SK-N-SH (cell line): ENCODE measurements at regions not wholly inside any gene's neighbourhood (a gene's known extent, or its start where the extent isn't known, plus 50 kb on each side); places are given as distances from the start of the nearest gene placed in this dataset.

Experiments
- CTCF ChIA-PET: fragments of 300-600, 350-600 bp; formaldehyde crosslinking; extraction: SDS; loops from one replicate; lab custom pipeline; 2021; lab: Yijun Ruan, JAX
- POLR2A ChIA-PET: fragments of 350-600 bp; sonication (Branson Sonifier 250); formaldehyde crosslinking; extraction: SDS; loops from one replicate; lab custom pipeline; 2020; ENCODE audit warnings: antibody characterized with exemption, inconsistent platforms; lab: Yijun Ruan, JAX
- DNase-seq: peaks from one replicate; pipeline ENCODE4 v3.0.0; 2012
- H2AFZ ChIP-seq: fragments of 200-600 bp; sonication (generic); 2 replicates; pipeline ENCODE4 v1.8.1; 2016; ENCODE audit warnings: antibody characterized with exemption, mild to moderate bottlenecking, low read depth
- H3F3A ChIP-seq: fragments of 200-600 bp; sonication (generic); replicated peaks from 2 replicates; pipeline ENCODE3; 2016; ENCODE audit warnings: antibody characterized with exemption, mild to moderate bottlenecking; ENCODE audit not compliant: insufficient read depth
- H3K27ac ChIP-seq, 2 experiments: fragments of 200-500 bp in 1 of 2; fragments of 200-600 bp in 1 of 2; sonication (Bioruptor generic) in 1 of 2; sonication (generic), shearing (Covaris generic) in 1 of 2; 2 replicates each; pipeline versions ENCODE4 v1.5.1 to v1.6.1; 2014 to 2016; ENCODE audit warnings: low read depth in 2 of 2, inconsistent platforms in 1 of 2, low read length in 1 of 2, mild to moderate bottlenecking in 1 of 2, mixed read lengths in 1 of 2
- H3K27me3 ChIP-seq: fragments of 200-600 bp; sonication (generic), shearing (Covaris generic); 2 replicates; pipeline ENCODE4 v1.6.1; 2016; ENCODE audit warnings: mixed run types; ENCODE audit not compliant: insufficient read depth
- H3K36me3 ChIP-seq, 2 experiments: fragments of 200-500 bp in 1 of 2; fragments of 200-600 bp in 1 of 2; sonication (Bioruptor generic) in 1 of 2; sonication (generic) in 1 of 2; replicated peaks in 1 of 2; 2 replicates each; pipeline versions ENCODE3 to v1.5.1; 2014 to 2016; ENCODE audit warnings: low read length in 1 of 2, mild to moderate bottlenecking in 1 of 2; ENCODE audit not compliant: insufficient read depth in 2 of 2, control insufficient read depth in 1 of 2
- H3K4me1 ChIP-seq, 2 experiments: fragments of 200-500 bp in 1 of 2; fragments of 200-600 bp in 1 of 2; sonication (Bioruptor generic) in 1 of 2; sonication (generic), shearing (Covaris generic) in 1 of 2; 2 replicates each; pipeline versions ENCODE4 v1.5.1 to v1.6.1; 2014 to 2016; ENCODE audit warnings: low read depth in 1 of 2, low read length in 1 of 2, mixed run types in 1 of 2; ENCODE audit not compliant: insufficient read depth in 2 of 2, control insufficient read depth in 1 of 2
- H3K4me2 ChIP-seq: fragments of 200-600 bp; sonication (generic), shearing (Covaris generic); 2 replicates; pipeline ENCODE4 v1.6.1; 2017; ENCODE audit warnings: mixed run types
- H3K4me3 ChIP-seq, 2 experiments: fragments of 200-500 bp in 1 of 2; fragments of 200-600 bp in 1 of 2; sonication (Bioruptor generic) in 1 of 2; sonication (generic), shearing (Covaris generic) in 1 of 2; 2 replicates each; pipeline versions ENCODE4 v1.5.1 to v1.8.1; 2014 to 2016; ENCODE audit warnings: low read depth in 2 of 2, inconsistent platforms in 1 of 2, low read length in 1 of 2, mild to moderate bottlenecking in 1 of 2, mixed read lengths in 1 of 2, moderate library complexity in 1 of 2
- H3K79me2 ChIP-seq: fragments of 200-600 bp; sonication (generic); 2 replicates; pipeline ENCODE4 v1.8.1; 2017; ENCODE audit warnings: mild to moderate bottlenecking; ENCODE audit not compliant: insufficient read depth
- H3K9ac ChIP-seq: fragments of 200-600 bp; sonication (generic); 2 replicates; pipeline ENCODE4 v1.6.1; 2017; ENCODE audit warnings: mixed run types
- H3K9me2 ChIP-seq: fragments of 200-600 bp; sonication (generic); 2 replicates; pipeline ENCODE4 v1.6.1; 2017; ENCODE audit warnings: mixed run types
- H3K9me3 ChIP-seq: fragments of 200-600 bp; sonication (generic); 2 replicates; pipeline ENCODE4 v1.6.1; 2017; ENCODE audit warnings: mixed run types, mild to moderate bottlenecking, moderate library complexity
- H4K20me1 ChIP-seq: fragments of 200-600 bp; sonication (generic); 2 replicates; pipeline ENCODE4 v1.6.1; 2017; ENCODE audit warnings: mild to moderate bottlenecking, mixed run types; ENCODE audit not compliant: insufficient read depth
- CHD2 ChIP-seq: fragments of 150-350 bp; IDR thresholded peaks from 2 replicates; pipeline ENCODE4 v1.6.1; 2018; ENCODE audit warnings: low read length; ENCODE audit not compliant: partially characterized antibody
- CTCF ChIP-seq: fragments of 200-600 bp; sonication (generic); IDR thresholded peaks from 2 replicates; pipeline ENCODE4 v1.6.1; 2017; ENCODE audit warnings: antibody characterized with exemption, mild to moderate bottlenecking, moderate library complexity
- ELF1 ChIP-seq: IDR thresholded peaks from 2 replicates; pipeline ENCODE4 v1.4.0; 2012
- EZH2phosphoT487 ChIP-seq: fragments of 200-600 bp; sonication (generic); IDR thresholded peaks from 2 replicates; pipeline ENCODE4 v1.6.1; 2017; ENCODE audit warnings: low read depth, mixed run types, mild to moderate bottlenecking, antibody characterized with exemption, moderate library complexity, borderline replicate concordance
- FOSL2 ChIP-seq: IDR thresholded peaks from 2 replicates; pipeline ENCODE4 v1.4.0; 2012; ENCODE audit warnings: low read depth, mild to moderate bottlenecking, moderate library complexity, borderline replicate concordance
- FOXJ3 ChIP-seq: sonication (generic); formaldehyde crosslinking; IDR thresholded peaks from 2 replicates; pipeline ENCODE4 v1.5.1; 2020; ENCODE audit warnings: mild to moderate bottlenecking, missing genetic modification reagents
- FOXM1 ChIP-seq: IDR thresholded peaks from 2 replicates; pipeline ENCODE4 v1.4.0; 2012; ENCODE audit warnings: low read depth, mild to moderate bottlenecking
- GABPA ChIP-seq: IDR thresholded peaks from 2 replicates; pipeline ENCODE4 v1.4.0; 2012; ENCODE audit warnings: low read depth, mild to moderate bottlenecking
- JUND ChIP-seq: IDR thresholded peaks from 2 replicates; pipeline ENCODE4 v1.4.0; 2012
- NRF1 ChIP-seq: IDR thresholded peaks from 2 replicates; pipeline ENCODE4 v1.6.1; 2012; ENCODE audit warnings: low read depth, mild to moderate bottlenecking, low read length
- RAD21 ChIP-seq: IDR thresholded peaks from 2 replicates; pipeline ENCODE4 v1.6.1; 2012; ENCODE audit warnings: mild to moderate bottlenecking, low read length
- RCOR1 ChIP-seq: fragments of 150-350 bp; IDR thresholded peaks from 2 replicates; pipeline ENCODE4 v1.6.1; 2017; ENCODE audit warnings: antibody characterized with exemption, low read length
- RFX5 ChIP-seq: IDR thresholded peaks from 2 replicates; pipeline ENCODE4 v1.6.1; 2012; ENCODE audit warnings: mild to moderate bottlenecking, improper control_type of control experiment, low read length
- RXRA ChIP-seq: IDR thresholded peaks from 2 replicates; pipeline ENCODE4 v1.4.0; 2012; ENCODE audit warnings: low read depth, mild to moderate bottlenecking, borderline replicate concordance
- SIN3A ChIP-seq: IDR thresholded peaks from 2 replicates; pipeline ENCODE4 v1.6.1; 2012; ENCODE audit warnings: low read depth, mild to moderate bottlenecking, low read length, moderate library complexity, borderline replicate concordance
- YY1 ChIP-seq: IDR thresholded peaks from 2 replicates; pipeline ENCODE4 v1.4.0; 2012; ENCODE audit warnings: low read depth, mild to moderate bottlenecking
- WGBS: methylation state at CpG from one replicate; pipeline ENCODE4 v1.1.6; 2017; ENCODE audit warnings: low lambda C conversion rate; 5-methylcytosine and 5-hydroxymethylcytosine counted together
- TF ChIP-seq, protein P1 (sequence below): IDR thresholded peaks from 2 replicates; pipeline ENCODE4 v1.4.0; 2012; ENCODE audit warnings: low read depth, borderline replicate concordance
- TF ChIP-seq, protein P2 (sequence below): fragments of 150-350 bp; IDR thresholded peaks from 2 replicates; pipeline ENCODE4 v1.6.1; 2017; ENCODE audit warnings: antibody characterized with exemption, low read length, low read depth, borderline replicate concordance
- TF ChIP-seq, protein P3 (sequence below): IDR thresholded peaks from 2 replicates; pipeline ENCODE4 v1.6.1; 2012; ENCODE audit warnings: mild to moderate bottlenecking, low read depth, low read length, moderate library complexity

DNA sequence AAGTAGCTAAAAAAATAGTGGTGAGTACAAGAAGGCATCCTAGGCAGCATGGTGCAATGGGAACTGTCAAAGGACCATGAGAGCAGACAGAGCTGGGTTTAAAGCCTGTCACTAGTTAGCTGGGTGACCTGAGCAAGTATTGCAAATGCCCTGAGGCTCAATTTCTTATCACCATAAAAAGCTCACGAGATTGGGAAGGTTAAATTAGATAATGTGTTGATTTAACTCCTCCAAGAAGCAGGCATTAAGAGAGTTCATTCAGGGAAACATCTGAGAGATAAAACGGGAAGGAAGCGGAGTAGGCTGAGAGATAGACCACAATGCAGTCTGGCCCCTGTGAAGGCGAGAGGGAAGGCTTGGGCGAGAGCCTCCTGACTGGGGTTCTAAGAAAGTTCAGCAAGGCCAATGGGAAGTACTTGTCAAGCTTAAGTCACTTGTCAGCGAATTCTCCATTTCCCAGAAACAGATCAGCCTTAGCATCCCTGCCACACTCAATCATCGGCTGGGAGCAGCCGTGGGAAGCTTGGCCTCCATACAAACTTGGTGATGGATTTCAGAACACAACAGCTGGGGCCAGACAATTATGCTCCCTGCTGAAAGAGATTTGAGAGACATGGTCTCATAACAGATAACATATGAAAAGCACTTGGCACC is 105.5 kb downstream of the POU4F1 start:
- H3K27ac ChIP-seq = no peak overlapping the region
- H3K9me2 ChIP-seq = no peaks in the 10 kb centered on the region
- WGBS = 17% methylated on average over 8 of the region's 8 CpGs
- H3K9me3 ChIP-seq = no peaks in the 10 kb centered on the region
- H4K20me1 ChIP-seq = no peaks in the 10 kb centered on the region
- no peak overlapping the region for H2AFZ ChIP-seq
- no peak overlapping the region for H3K4me2 ChIP-seq
- no peaks in the 10 kb centered on the region; a peak in 1 of 4 replicates for H3K4me1 ChIP-seq
- DNase-seq = peak; percentile 7
- H3K9ac ChIP-seq = no peak overlapping the region
- H3K27me3 ChIP-seq = no peaks in the 10 kb centered on the region
- no peaks in the 10 kb centered on the region for H3K36me3 ChIP-seq
- no peak overlapping the region for H3K4me3 ChIP-seq
- no peaks in the 10 kb centered on the region for H3K79me2 ChIP-seq
- H3F3A ChIP-seq = no peaks in the 10 kb centered on the region
- TF ChIP-seq YY1 (no peak), RAD21 (no peak), NRF1 (no peak), CHD2 (no peak), SIN3A (no peak), ELF1 (no peak), FOXJ3 (no peak), CTCF (no peak), FOXM1 (no peak), RCOR1 (no peak), RXRA (no peak)
- TF ChIP-seq, protein P1, sequence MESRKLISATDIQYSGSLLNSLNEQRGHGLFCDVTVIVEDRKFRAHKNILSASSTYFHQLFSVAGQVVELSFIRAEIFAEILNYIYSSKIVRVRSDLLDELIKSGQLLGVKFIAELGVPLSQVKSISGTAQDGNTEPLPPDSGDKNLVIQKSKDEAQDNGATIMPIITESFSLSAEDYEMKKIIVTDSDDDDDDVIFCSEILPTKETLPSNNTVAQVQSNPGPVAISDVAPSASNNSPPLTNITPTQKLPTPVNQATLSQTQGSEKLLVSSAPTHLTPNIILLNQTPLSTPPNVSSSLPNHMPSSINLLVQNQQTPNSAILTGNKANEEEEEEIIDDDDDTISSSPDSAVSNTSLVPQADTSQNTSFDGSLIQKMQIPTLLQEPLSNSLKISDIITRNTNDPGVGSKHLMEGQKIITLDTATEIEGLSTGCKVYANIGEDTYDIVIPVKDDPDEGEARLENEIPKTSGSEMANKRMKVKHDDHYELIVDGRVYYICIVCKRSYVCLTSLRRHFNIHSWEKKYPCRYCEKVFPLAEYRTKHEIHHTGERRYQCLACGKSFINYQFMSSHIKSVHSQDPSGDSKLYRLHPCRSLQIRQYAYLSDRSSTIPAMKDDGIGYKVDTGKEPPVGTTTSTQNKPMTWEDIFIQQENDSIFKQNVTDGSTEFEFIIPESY = no peak
- ChIA-PET POLR2A (no interaction called here), CTCF (no interaction called here)

DNA sequence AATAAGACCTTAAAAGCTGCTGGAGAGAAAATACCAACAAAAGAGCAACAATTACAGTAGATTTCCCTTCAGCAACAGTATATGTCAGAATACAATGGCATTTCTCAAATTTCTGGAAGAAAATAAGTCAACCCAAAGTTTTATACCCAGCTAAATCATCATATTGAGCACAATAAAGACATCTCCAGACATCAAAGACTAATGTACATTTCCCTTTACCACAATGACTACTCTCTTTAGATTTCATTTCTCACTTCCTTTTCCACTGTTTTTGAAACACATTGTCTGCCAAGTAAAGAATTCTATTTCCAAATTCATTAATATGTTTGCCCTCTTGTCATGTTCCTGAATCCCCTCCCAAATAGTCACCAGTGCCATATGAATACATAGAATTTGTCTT is 111.4 kb downstream of the POU4F1 start:
- Histone ChIP-seq H2AFZ (no peak overlapping the region), H3K9me2 (no peaks in the 10 kb centered on the region), H3K79me2 (no peaks in the 10 kb centered on the region), H4K20me1 (no peaks in the 10 kb centered on the region), H3K9me3 (no peaks in the 10 kb centered on the region; the same call in 1 of the 2 replicates), H3K4me3 (no peak overlapping the region), H3K27ac (no peak overlapping the region), H3K9ac (no peak overlapping the region), H3K4me1 (no peaks in the 10 kb centered on the region), H3F3A (no peaks in the 10 kb centered on the region), H3K36me3 (no peaks in the 10 kb centered on the region), H3K4me2 (no peak overlapping the region), H3K27me3 (no peaks in the 10 kb centered on the region)
- ChIA-PET CTCF (no interaction called here), POLR2A (no interaction called here)
- no peak for DNase-seq
- TF ChIP-seq SIN3A (no peak), RXRA (no peak), RFX5 (no peak), GABPA (no peak), EZH2phosphoT487 (no peak), JUND (no peak), CHD2 (no peak), FOSL2 (no peak)
- TF ChIP-seq, protein P2, sequence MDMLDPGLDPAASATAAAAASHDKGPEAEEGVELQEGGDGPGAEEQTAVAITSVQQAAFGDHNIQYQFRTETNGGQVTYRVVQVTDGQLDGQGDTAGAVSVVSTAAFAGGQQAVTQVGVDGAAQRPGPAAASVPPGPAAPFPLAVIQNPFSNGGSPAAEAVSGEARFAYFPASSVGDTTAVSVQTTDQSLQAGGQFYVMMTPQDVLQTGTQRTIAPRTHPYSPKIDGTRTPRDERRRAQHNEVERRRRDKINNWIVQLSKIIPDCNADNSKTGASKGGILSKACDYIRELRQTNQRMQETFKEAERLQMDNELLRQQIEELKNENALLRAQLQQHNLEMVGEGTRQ = no peak
- TF ChIP-seq, protein P3, sequence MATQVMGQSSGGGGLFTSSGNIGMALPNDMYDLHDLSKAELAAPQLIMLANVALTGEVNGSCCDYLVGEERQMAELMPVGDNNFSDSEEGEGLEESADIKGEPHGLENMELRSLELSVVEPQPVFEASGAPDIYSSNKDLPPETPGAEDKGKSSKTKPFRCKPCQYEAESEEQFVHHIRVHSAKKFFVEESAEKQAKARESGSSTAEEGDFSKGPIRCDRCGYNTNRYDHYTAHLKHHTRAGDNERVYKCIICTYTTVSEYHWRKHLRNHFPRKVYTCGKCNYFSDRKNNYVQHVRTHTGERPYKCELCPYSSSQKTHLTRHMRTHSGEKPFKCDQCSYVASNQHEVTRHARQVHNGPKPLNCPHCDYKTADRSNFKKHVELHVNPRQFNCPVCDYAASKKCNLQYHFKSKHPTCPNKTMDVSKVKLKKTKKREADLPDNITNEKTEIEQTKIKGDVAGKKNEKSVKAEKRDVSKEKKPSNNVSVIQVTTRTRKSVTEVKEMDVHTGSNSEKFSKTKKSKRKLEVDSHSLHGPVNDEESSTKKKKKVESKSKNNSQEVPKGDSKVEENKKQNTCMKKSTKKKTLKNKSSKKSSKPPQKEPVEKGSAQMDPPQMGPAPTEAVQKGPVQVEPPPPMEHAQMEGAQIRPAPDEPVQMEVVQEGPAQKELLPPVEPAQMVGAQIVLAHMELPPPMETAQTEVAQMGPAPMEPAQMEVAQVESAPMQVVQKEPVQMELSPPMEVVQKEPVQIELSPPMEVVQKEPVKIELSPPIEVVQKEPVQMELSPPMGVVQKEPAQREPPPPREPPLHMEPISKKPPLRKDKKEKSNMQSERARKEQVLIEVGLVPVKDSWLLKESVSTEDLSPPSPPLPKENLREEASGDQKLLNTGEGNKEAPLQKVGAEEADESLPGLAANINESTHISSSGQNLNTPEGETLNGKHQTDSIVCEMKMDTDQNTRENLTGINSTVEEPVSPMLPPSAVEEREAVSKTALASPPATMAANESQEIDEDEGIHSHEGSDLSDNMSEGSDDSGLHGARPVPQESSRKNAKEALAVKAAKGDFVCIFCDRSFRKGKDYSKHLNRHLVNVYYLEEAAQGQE = no peak
